Muscle layer of duodenum (tissue), 2 donors: ENCODE measurements at regions not wholly inside any gene's neighbourhood (a gene's known extent, or its start where the extent isn't known, plus 50 kb on each side); places are given as distances from the start of the nearest gene placed in this dataset.

Source experiments
- H3K27ac ChIP-seq: one replicate; pipeline ENCODE4 v1.7.0; 2013; ENCODE audit warnings: mild to moderate bottlenecking, low read length
- H3K27me3 ChIP-seq: one replicate; pipeline ENCODE4 v1.7.0; 2013; ENCODE audit warnings: low read depth, mild to moderate bottlenecking, control low read depth, low read length
- H3K36me3 ChIP-seq, 2 donors: one replicate each; pipeline ENCODE4 v1.7.0; 2013; ENCODE audit warnings: low read length in 2 of 2, control low read depth in 1 of 2, mild to moderate bottlenecking in 1 of 2; ENCODE audit not compliant: insufficient read depth in 2 of 2, control insufficient read depth in 1 of 2
- H3K4me1 ChIP-seq, 2 donors: one replicate each; pipeline ENCODE4 v1.7.0; 2013; ENCODE audit warnings: low read length in 2 of 2, mild to moderate bottlenecking in 2 of 2, control low read depth in 1 of 2, moderate library complexity in 1 of 2; ENCODE audit not compliant: insufficient read depth in 2 of 2, control insufficient read depth in 1 of 2
- H3K4me3 ChIP-seq, 2 donors: one replicate each; pipeline ENCODE4 v1.7.0; 2013; ENCODE audit warnings: low read length in 2 of 2, low read depth in 1 of 2, mild to moderate bottlenecking in 1 of 2
- H3K9me3 ChIP-seq, 2 donors: one replicate each; pipeline ENCODE4 v1.7.0; 2013; ENCODE audit warnings: low read length in 2 of 2, control low read depth in 1 of 2, mild to moderate bottlenecking in 1 of 2; ENCODE audit not compliant: control insufficient read depth in 1 of 2
- donor health status: healthy.

DNA sequence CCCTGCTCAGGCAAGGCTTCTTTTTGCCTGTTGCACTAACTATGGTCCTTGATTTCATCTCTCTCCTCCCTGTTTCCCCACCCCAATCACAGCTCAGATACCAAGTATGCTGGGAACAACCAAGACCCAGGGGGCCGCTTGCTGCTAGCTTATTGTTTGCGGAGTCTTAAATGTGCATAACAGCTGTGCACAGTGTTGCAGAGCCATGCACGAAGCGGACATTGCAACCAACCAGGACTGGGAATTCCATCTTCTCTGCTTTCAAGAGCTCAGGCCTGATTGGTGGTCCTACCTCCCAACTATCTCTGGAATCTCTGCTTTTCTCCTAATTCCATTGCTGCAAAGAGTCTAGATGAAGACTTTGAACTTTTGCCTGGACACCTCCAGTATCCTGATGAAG, 281.3 kb upstream of the TNRC6C start:
- Histone ChIP-seq H3K4me1 (peaks cover 0 to 19% of the 10 kb centered on the region in 2 donors), H3K27ac (no peak overlapping the region), H3K27me3 (no peaks in the 10 kb centered on the region), H3K9me3 (no peaks in the 10 kb centered on the region), H3K4me3 (no peak overlapping the region), H3K36me3 (no peaks in the 10 kb centered on the region)

- H3K4me1 ChIP-seq = peaks cover 0 to 21% of the 10 kb centered on the region in 2 donors
- no peaks in the 10 kb centered on the region for H3K9me3 ChIP-seq
- no peaks in the 10 kb centered on the region for H3K27me3 ChIP-seq
- H3K27ac ChIP-seq = no peak overlapping the region
- no peak overlapping the region for H3K4me3 ChIP-seq
- no peaks in the 10 kb centered on the region for H3K36me3 ChIP-seq
Observed at GRCh38 chr17:77677630-77678029, 280.9 kb upstream of the TNRC6C start.

DNA sequence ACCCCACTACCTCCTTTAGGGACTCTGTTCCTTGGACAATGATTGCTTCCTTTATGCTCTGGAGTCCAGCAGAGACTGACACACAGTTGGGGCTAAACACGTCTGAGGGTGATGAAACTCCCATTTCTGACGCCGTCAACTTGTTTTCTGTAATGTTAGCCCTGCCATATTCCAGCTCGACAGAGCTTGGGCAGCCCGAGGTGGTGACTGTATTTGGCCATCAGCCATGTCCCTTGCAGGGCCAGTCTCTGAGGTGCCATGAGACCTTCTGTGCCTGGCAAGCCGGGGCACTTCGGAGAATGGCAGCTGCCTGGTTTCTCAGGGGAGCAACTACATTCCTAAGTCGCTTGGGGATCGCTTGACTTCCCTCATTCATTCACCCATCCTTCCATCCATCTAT, 278.9 kb upstream of the TNRC6C start:
- H3K9me3 ChIP-seq = no peaks in the 10 kb centered on the region
- H3K4me3 ChIP-seq = no peak overlapping the region
- H3K4me1 ChIP-seq = peaks cover 0 to 21% of the 10 kb centered on the region in 2 donors
- H3K36me3 ChIP-seq = no peaks in the 10 kb centered on the region
- no peaks in the 10 kb centered on the region for H3K27me3 ChIP-seq
- no peak overlapping the region for H3K27ac ChIP-seq

DNA sequence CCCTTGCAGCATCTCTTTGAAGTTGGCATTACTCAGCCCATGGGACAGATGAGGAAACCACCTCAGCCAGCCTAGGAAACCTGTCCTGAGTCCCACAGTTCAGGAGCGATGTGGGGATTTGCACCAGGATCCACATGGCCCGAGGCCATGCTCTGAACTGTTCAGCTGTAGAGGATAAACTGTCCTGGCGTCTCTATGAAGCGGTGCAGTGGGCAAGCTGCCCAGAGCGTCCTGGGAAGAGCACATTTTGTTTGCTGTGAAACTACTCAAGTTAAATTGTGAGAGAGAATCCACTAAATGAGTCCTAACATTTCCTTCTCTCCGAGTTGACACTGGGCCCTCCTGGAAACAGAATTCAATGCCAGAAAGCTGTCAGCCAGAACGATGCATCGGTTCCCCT, 276.6 kb upstream of the TNRC6C start:
- no peaks in the 10 kb centered on the region for H3K36me3 ChIP-seq
- H3K27me3 ChIP-seq = no peaks in the 10 kb centered on the region
- H3K9me3 ChIP-seq = no peaks in the 10 kb centered on the region
- no peak overlapping the region for H3K4me3 ChIP-seq
- no peak overlapping the region for H3K27ac ChIP-seq
- H3K4me1 ChIP-seq = peaks cover 0 to 13% of the 10 kb centered on the region in 2 donors

- Histone ChIP-seq H3K27me3 (no peaks in the 10 kb centered on the region), H3K4me3 (no peak overlapping the region), H3K36me3 (no peaks in the 10 kb centered on the region), H3K9me3 (no peaks in the 10 kb centered on the region), H3K4me1 (peaks cover 0 to 8% of the 10 kb centered on the region in 2 donors), H3K27ac (no peak overlapping the region)
Observed at GRCh38 chr17:77684803-77685798, 273.4 kb upstream of the TNRC6C start.

- no peak overlapping the region for H3K4me3 ChIP-seq
- peaks cover 0 to 8% of the 10 kb centered on the region in 2 donors for H3K4me1 ChIP-seq
- H3K27me3 ChIP-seq = no peaks in the 10 kb centered on the region
- H3K27ac ChIP-seq = no peak overlapping the region
- no peaks in the 10 kb centered on the region for H3K9me3 ChIP-seq
- no peaks in the 10 kb centered on the region for H3K36me3 ChIP-seq
Observed at GRCh38 chr17:77685881-77686486, 272.5 kb upstream of the TNRC6C start.

- H3K27me3 ChIP-seq = no peaks in the 10 kb centered on the region
- no peak overlapping the region for H3K27ac ChIP-seq
- H3K4me1 ChIP-seq = peaks cover 0 to 5% of the 10 kb centered on the region in 2 donors
- H3K9me3 ChIP-seq = no peaks in the 10 kb centered on the region
- no peak overlapping the region for H3K4me3 ChIP-seq
- no peaks in the 10 kb centered on the region for H3K36me3 ChIP-seq
Observed at GRCh38 chr17:77686903-77687302, 271.6 kb upstream of the TNRC6C start.

- no peaks in the 10 kb centered on the region for H3K27me3 ChIP-seq
Observed at GRCh38 chr17:77687417-77687816, 271.1 kb upstream of the TNRC6C start.

DNA sequence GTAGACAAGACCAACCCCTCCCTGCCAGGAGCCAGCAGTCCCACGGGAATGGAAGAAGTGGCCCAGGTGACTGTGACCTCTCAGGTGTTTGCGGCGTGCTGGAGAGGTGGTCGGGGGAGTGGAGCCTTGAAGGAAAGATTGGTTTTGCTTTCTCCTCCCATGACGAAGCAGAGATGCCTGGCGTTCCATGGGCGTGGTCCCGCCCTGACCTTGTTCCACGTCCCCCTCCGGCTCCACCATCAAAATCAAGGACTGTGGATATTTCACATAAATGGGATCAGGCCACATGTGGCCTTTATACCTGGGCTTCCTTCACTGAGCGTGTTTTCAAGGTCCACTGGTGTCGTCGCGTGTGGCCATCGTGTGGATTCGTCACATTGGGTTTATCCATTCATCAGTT, 270.6 kb upstream of the TNRC6C start:
- Histone ChIP-seq H3K4me3 (no peak overlapping the region), H3K27ac (no peak overlapping the region), H3K9me3 (no peaks in the 10 kb centered on the region), H3K36me3 (no peaks in the 10 kb centered on the region), H3K4me1 (no peaks in the 10 kb centered on the region), H3K27me3 (no peaks in the 10 kb centered on the region)

More at GRCh38 chr17:77687417-77687816, 271.1 kb upstream of the TNRC6C start:
- no peak overlapping the region for H3K27ac ChIP-seq
- no peak overlapping the region for H3K4me3 ChIP-seq
- H3K4me1 ChIP-seq = no peaks in the 10 kb centered on the region
- H3K9me3 ChIP-seq = no peaks in the 10 kb centered on the region
- no peaks in the 10 kb centered on the region for H3K36me3 ChIP-seq

- Histone ChIP-seq H3K4me3 (no peak overlapping the region), H3K9me3 (no peaks in the 10 kb centered on the region), H3K36me3 (no peaks in the 10 kb centered on the region), H3K27ac (no peak overlapping the region), H3K4me1 (no peaks in the 10 kb centered on the region), H3K27me3 (no peaks in the 10 kb centered on the region)
Observed at GRCh38 chr17:77688369-77688768, 270.1 kb upstream of the TNRC6C start.

DNA sequence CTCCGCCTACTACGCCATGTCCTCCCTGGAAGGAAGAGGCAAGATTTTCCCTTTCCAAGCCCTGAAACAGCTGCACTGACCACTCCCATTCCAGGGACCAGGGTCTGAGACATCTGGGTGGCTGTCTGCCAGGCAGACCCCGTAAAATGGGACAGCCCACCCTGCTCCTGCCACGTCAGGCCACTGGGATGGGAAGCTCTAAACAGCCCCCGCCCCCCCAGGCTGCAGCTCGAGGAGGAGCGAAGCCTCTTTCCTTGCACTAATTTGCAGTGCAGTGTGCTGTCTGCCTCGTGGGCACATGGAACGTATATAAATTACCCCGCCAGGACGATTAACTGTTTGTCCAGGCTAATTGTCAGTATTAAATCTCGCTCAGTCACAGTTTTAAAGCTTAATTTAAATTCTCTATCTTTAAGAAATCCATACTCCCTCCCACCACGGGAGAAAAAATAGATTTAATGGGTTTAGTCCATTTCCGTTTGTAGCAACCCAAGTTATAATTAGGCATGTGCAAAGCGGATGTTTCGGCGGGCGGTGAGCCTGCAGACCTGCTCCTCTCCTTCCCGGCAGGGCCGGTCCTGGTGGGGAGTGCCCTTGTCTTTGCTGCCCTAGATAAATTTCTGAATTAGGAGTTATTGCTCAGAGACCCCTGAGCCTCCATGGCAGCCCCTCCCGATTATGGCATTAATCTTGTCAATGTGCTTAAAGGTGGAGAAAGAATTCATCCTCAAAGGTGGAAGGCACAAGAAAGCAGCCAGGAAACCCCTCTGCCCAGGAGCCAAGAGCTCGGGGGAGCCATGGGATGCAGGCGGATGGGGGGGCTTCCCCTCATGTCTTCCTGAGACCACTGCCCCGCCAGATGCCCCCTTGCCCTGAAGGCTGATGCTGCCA, 268.0 kb upstream of the TNRC6C start:
- Histone ChIP-seq H3K27me3 (no peaks in the 10 kb centered on the region), H3K4me3 (peak overlapping the region in 1 of 2 donors; percentile 12), H3K36me3 (no peaks in the 10 kb centered on the region), H3K9me3 (no peaks in the 10 kb centered on the region), H3K27ac (no peak overlapping the region), H3K4me1 (no peaks in the 10 kb centered on the region)
